HS-5 (cell line): ENCODE measurements at regions not wholly inside any gene's neighbourhood (a gene's known extent, or its start where the extent isn't known, plus 50 kb on each side); places are given as distances from the start of the nearest gene placed in this dataset.
"Not testable (repeated sequence)": the region's sequence is repeated elsewhere in the genome, so short reads cannot be mapped to it uniquely, and the experiment has no call there.

Source experiments
- DNase-seq: peaks from one replicate; pipeline ENCODE4 v3.0.0-alpha.2; 2012; ENCODE audit warnings: low read depth

- no peak for DNase-seq
Observed at GRCh38 chrX:97858592-97858991, 974.9 kb downstream of the RPA4 start.

DNA sequence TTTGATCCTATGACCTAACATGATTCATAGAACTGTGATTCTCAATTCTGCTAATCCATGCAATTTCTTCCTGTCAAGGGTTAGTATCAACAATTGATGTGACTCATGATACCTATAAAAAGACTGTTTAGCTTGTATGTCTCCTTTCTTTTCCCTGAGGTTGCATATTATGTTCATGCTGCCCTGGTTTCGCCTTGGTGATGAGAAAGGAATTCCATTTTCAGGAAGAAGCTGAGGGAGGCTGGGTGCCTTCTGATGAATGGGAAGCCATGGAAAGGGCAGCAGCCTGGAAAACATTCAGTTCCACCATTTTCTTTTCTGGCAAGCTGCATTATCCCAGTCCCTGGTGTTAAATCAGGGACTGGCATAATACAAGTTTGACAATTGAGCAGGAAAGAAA lies 976.5 kb downstream of the RPA4 start:
- DNase-seq, result no peak

DNA sequence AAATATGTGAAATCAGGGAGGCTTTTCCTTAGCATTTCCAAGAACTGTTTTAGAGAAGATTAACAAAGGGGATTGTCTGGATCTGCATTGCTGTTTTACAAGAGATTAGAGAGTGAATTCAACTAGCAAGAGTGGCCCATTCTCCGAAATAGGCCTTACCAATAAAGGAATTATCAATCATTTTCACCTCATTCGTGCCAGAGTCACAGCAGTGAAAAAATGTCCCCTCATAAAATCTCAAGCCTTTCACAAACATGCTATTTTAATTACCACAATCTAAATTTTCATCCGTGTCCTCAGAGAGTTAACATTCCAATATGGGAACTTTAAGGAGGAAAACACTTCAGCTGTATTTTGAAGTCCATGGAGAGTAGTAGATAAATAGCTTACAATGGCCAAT lies 979.6 kb downstream of the RPA4 start:
- no peak for DNase-seq

DNA sequence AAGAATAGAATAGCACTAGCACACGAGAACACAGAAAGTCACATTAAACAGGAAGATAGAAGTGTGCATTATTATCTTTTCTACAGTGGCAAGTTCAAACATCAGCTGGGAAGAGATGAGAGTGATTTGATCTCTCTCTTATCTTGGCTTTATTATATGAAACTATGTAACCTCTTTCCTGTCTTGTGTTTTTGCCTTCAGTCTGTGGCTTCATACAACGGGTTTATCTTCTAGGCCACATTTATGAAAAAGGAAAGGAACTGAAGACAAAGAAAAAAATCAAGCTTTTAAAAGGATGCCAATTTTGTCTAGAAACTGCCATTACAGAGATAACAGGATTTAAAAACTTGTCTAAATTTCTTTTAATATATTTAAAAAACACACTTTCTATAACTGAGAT lies 983.6 kb downstream of the RPA4 start:
- DNase-seq, result no peak

GRCh38 chrX:97876697-97877407 lies 993.1 kb downstream of the RPA4 start:
- DNase-seq, result no peak

- no peak for DNase-seq
Observed at GRCh38 chrX:97882306-97882705, 998.6 kb downstream of the RPA4 start.

GRCh38 chrX:97895751-97896150 lies 1012.0 kb downstream of the RPA4 start:
- DNase-seq, result no peak

DNA sequence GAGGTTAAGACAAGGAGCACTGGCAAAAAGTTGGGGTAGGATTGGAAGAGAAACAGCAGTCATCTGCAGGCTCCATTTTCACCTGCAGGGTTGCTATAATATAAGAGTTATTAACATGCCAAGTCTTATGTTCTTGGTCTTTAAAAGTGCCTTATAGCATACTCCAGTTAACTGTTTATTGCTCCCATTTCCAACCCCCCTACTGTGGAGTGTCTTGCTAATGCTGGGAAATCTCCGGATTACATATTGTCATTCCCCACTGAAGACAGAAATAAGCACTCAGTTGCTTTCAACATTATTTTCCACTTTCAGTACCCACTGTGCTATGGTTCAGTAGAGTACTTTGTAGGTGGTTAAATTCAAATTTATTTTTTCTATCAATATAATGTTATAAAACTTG lies 1014.3 kb downstream of the RPA4 start:
- DNase-seq, result no peak

GRCh38 chrX:97898798-97899197 lies 1015.1 kb downstream of the RPA4 start:
- DNase-seq, result no peak

DNA sequence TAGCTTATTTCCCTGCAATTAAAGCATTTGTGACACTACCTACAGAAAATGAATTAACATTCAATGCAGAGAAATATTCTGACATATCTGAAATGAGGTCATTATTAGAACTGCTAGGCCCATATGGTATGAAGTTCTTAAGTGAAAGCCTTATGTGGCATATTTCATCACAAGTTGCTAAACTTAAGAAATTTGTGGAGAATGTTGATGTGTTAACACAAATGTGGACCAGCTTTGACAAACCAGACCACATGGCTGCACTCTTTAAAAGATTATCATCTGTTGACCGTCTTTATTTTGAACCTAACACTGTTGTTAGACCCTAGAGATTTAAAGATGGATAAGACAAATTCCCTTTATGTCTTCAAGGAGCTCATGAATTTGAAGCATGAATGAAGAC lies 1024.1 kb downstream of the RPA4 start:
- DNase-seq, result no peak

DNA sequence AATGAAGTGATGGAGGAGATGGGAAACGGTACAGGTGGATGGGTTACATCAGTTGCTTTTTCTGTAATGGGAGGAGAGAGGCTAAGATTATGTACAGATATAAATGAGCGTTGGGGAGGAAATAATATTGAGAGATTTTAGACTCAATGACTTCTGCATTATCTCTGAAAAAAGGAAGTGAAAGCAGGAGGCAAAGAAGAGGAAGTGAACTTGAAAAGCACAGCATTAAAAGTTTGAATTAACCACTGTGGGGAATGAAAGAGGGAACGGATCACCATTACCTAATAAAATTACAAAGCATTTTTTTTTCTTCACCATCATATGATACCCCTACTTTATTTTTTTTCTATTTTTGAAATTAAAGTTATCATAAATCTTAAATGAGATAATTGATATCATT lies 1025.5 kb downstream of the RPA4 start:
- DNase-seq, result no peak

- not testable (repeated sequence) for DNase-seq
Observed at GRCh38 chrX:97915390-97915789, 1031.7 kb downstream of the RPA4 start.

GRCh38 chrX:97921223-97921622 lies 1037.5 kb downstream of the RPA4 start:
- DNase-seq, result not testable (repeated sequence)

DNA sequence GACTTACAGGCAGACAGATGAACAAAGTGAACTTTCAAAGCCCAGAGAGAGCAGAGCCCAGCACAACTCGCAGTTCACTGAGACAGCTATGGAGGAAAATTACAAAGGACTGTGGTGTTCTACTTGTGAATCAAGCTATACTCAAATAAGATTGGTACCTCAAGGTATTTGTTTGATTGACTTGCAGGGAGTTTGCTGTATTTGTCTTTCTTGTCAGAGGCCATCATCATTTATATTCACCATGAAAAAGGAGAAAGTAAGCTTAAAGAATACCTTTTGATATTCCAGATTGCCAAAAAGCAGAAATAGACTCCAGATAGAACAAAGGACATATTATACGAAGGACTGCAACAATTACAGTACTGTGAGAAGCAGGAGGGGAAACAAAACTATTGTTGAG lies 1047.9 kb downstream of the RPA4 start:
- no peak for DNase-seq

GRCh38 chrX:97936296-97936695 lies 1052.6 kb downstream of the RPA4 start:
- no peak for DNase-seq

DNA sequence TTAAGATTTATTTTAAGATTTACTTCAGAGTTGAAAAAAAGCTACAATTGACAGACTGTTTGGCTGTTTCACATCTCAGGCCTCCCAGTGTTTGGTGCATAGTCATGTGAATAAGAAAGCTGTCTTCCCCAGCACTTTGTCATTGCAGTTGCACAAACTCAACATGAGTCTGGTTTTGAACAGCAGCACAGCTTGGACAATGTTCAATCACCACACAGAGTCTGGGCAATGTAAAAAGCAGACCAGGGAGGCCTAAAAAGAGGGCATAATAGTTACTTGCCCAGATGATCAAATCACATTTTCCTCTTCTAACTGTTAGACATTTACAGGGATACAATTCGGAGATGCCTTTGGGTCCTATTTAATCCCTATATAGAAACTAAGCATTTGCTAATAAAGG lies 1055.0 kb downstream of the RPA4 start:
- DNase-seq, result no peak

DNA sequence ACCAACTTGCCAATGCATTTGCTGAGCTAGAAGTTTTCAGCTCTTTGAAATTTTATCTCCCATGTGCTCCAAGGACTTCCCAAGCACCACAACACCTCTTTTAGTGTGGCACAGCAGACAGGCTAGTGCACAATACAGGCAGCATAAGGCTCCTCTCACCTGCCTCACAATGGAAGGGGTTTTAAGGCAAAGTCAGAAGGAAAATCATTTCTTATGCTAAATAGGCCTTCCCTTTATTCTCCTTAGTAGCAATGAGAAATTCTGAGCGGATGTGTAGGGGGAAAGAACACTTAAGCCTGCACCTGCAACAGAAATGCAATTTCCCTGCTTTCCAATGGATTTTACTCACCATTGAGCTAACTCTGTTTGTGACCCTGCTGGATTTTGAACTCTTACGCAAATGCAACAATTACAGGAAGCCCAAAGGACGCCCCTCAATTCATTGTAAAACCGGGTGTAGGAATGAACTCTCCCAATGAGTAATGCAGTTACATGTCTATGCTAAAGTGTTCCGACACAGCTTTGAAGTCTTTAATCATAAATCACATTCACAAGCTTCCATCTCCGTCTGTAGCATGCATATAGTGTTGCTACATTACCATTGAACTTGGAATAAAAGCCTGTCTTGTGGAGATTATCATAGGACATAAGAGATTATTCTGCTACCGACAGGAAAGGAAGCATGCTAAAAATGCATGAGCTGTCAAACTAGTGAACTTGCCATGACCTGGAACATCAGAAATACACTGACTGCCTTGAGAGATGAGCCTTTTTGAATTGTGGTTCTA lies 1084.9 kb downstream of the RPA4 start:
- no peak for DNase-seq

- DNase-seq, result no peak
Observed at GRCh38 chrX:97984641-97985040, 1100.9 kb downstream of the RPA4 start.

DNA sequence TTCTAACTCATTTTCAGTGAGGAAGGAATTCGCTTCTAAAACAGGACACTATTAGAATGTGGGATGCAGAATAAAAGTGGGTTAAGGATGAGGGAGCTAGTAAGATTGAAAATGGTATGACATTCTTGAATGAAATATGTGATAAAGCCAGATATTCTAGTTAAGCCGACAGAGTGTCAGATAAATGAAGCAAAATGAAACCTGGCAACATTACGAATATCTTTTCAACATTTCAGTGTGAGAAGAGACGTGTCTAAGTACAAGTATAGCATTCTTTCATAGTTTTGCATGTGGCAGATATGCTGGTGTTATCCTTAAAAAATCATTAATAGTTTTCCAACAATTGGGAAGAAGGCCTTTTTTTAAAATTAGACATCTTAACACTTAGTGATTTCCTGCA lies 1101.4 kb downstream of the RPA4 start:
- no peak for DNase-seq

DNA sequence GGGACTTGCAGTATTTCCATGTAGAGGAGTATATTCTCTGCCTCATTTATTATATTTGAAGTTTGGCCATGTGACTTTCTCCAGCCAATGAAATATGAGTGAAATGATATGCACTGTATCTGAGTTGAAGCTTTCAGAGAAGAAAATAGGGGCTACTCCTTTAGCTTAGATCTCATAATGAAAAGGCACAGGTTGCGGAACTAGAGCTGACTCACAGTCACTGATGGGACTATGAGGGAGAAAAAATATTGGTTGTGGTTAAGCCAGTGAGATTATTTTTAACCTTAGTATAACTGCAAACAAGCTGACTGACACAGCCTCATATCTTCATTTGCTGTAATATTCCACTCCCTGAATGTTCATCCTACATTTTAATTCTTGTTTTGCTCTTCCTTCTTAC lies 1104.3 kb downstream of the RPA4 start:
- no peak for DNase-seq

- DNase-seq, result no peak
Observed at GRCh38 chrX:97995834-97996233, 1112.1 kb downstream of the RPA4 start.

- no peak for DNase-seq
Observed at GRCh38 chrX:98028691-98029090, 1145.0 kb downstream of the RPA4 start.

- DNase-seq, result no peak
Observed at GRCh38 chrX:98029861-98030260, 1146.2 kb downstream of the RPA4 start.

GRCh38 chrX:98057176-98057575 lies 1173.5 kb downstream of the RPA4 start:
- no peak for DNase-seq
